GM12878 (cell line): ENCODE measurements at regions not wholly inside any gene's neighbourhood (a gene's known extent, or its start where the extent isn't known, plus 50 kb on each side); places are given as distances from the start of the nearest gene placed in this dataset.

Source experiments
- ATAC-seq: fragments of 200-7000 bp; cut with Tn5 transposase; 3 replicates; pipeline ENCODE4 v1.9.1; 2020; ENCODE audit warnings: mild to moderate bottlenecking, moderate library complexity
- BruUV-seq: library from RNA; stranded (reverse); fragments of 400-500 nt; replicated peaks from 2 replicates; lab custom pipeline; 2021; lab: Mats Ljungman, UMichigan
- CTCF ChIA-PET: fragments of 300-600 bp; sonication (Branson Sonifier 250); formaldehyde crosslinking; extraction: SDS; loops from one replicate; lab custom pipeline; 2021; ENCODE audit warnings: inconsistent platforms; lab: Yijun Ruan, JAX
- POLR2A ChIA-PET: fragments of 350-600 bp; formaldehyde crosslinking; extraction: SDS; loops from one replicate; lab custom pipeline; 2021; ENCODE audit warnings: inconsistent platforms; lab: Charles Lee
- RAD21 ChIA-PET: fragments of 300-600 bp; sonication (Branson Sonifier 250); formaldehyde crosslinking; loops from one replicate; lab custom pipeline; 2023; ENCODE audit warnings: antibody characterized with exemption; ENCODE audit not compliant: unreplicated experiment; lab: Charles Lee
- SMC1A ChIA-PET: fragments of 300-600 bp; sonication (Branson Sonifier 250); formaldehyde crosslinking; loops from one replicate; lab custom pipeline; 2023; ENCODE audit not compliant: unreplicated experiment, uncharacterized antibody; lab: Charles Lee
- DNase-seq: peaks from one replicate; pipeline ENCODE4 v3.0.0-alpha.2; 2011; ENCODE audit warnings: low read depth, low spot score
- FAIRE-seq: peaks from 3 replicates; lab custom pipeline; 2011; peaks lifted over from hg19 to GRCh38; lab: Jason Lieb, UNC
- H2AFZ ChIP-seq: 2 replicates; pipeline ENCODE4 v1.6.0; 2011; ENCODE audit warnings: low read depth, low read length, control low read depth; ENCODE audit not compliant: control insufficient read depth
- H3K27ac ChIP-seq: 2 replicates; pipeline ENCODE4 v1.5.1; 2011; ENCODE audit warnings: control low read depth; ENCODE audit not compliant: control insufficient read depth, insufficient read depth
- H3K27me3 ChIP-seq, 2 experiments: replicated peaks in 1 of 2; 2 replicates each; pipeline versions ENCODE4 v1.6.0 to v1.6.1; 2011; ENCODE audit warnings: low read length in 1 of 2; ENCODE audit not compliant: control insufficient read depth in 2 of 2, insufficient read depth in 2 of 2
- H3K36me3 ChIP-seq, 2 experiments: 2 replicates each; pipeline ENCODE4 v1.5.1; 2011; ENCODE audit warnings: low read length in 1 of 2; ENCODE audit not compliant: control insufficient read depth in 2 of 2, insufficient read depth in 2 of 2
- H3K4me1 ChIP-seq: 2 replicates; pipeline ENCODE4 v1.6.1; 2011; ENCODE audit warnings: mild to moderate bottlenecking, low read length, moderate library complexity, mixed read lengths; ENCODE audit not compliant: control insufficient read depth, insufficient read depth
- H3K4me2 ChIP-seq: 2 replicates; pipeline ENCODE4 v1.6.0; 2011; ENCODE audit warnings: control low read depth; ENCODE audit not compliant: control insufficient read depth, insufficient read depth
- H3K4me3 ChIP-seq: fragments of 200-600 bp; sonication (generic); 2 replicates; pipeline ENCODE4 v1.5.1; 2016
- H3K79me2 ChIP-seq: 2 replicates; pipeline ENCODE4 v1.6.0; 2011; ENCODE audit warnings: low read length; ENCODE audit not compliant: control insufficient read depth, insufficient read depth
- H3K9ac ChIP-seq: 2 replicates; pipeline ENCODE4 v1.8.0; 2011; ENCODE audit warnings: low read length, control low read depth, mixed read lengths; ENCODE audit not compliant: control insufficient read depth, insufficient read depth
- H3K9me3 ChIP-seq: replicated peaks from 3 replicates; pipeline ENCODE4 v1.5.1; 2011; ENCODE audit warnings: mild to moderate bottlenecking, low read length; ENCODE audit not compliant: control insufficient read depth, insufficient read depth
- H4K20me1 ChIP-seq: 2 replicates; pipeline ENCODE4 v1.6.0; 2011; ENCODE audit not compliant: control insufficient read depth, insufficient read depth
- BRCA1 ChIP-seq: IDR thresholded peaks from 2 replicates; pipeline ENCODE4 v1.6.1; 2011; ENCODE audit warnings: low read depth, low read length, improper control_type of control experiment
- ELK1 ChIP-seq: IDR thresholded peaks from 2 replicates; pipeline ENCODE4 v1.6.1; 2012; ENCODE audit warnings: low read depth, low read length, improper control_type of control experiment
- ETV6 ChIP-seq, 2 experiments: fragments of 450-650 bp in 1 of 2; IDR thresholded peaks in 1 of 2; conservative IDR thresholded peaks in 1 of 2; 2 replicates each; pipeline ENCODE4 v1.6.1; 2014; ENCODE audit warnings: antibody characterized with exemption in 1 of 2, borderline replicate concordance in 1 of 2, low read depth in 1 of 2, mild to moderate bottlenecking in 1 of 2, moderate library complexity in 1 of 2
- GATAD2B ChIP-seq: fragments of 450-650 bp; conservative IDR thresholded peaks from 2 replicates; pipeline ENCODE4 v1.6.1; 2017; ENCODE audit warnings: low read depth, mild to moderate bottlenecking, moderate library complexity
- HDAC6 ChIP-seq: fragments of 200-600 bp; sonication (generic); IDR thresholded peaks from one replicate; pipeline ENCODE4 v1.8.0; 2017; ENCODE audit warnings: antibody characterized with exemption; ENCODE audit not compliant: unreplicated experiment
- IRF5 ChIP-seq: fragments of 450-650 bp; IDR thresholded peaks from 2 replicates; pipeline ENCODE4 v1.6.1; 2017; ENCODE audit warnings: borderline replicate concordance
- KLF5 ChIP-seq: fragments of 450-650 bp; IDR thresholded peaks from 2 replicates; pipeline ENCODE4 v1.6.1; 2014; ENCODE audit warnings: mild to moderate bottlenecking; ENCODE audit not compliant: partially characterized antibody
- MEF2A ChIP-seq: IDR thresholded peaks from 2 replicates; pipeline ENCODE4 v1.6.1; 2011; ENCODE audit warnings: low read depth, mild to moderate bottlenecking, low read length, moderate library complexity; ENCODE audit not compliant: insufficient read depth
- NFYA ChIP-seq: IDR thresholded peaks from 2 replicates; pipeline ENCODE4 v1.6.1; 2011; ENCODE audit warnings: low read depth, mild to moderate bottlenecking, low read length, improper control_type of control experiment, borderline replicate concordance
- NR2C2 ChIP-seq: IDR thresholded peaks from 2 replicates; pipeline ENCODE4 v1.6.1; 2011; ENCODE audit warnings: borderline replicate concordance, low read depth; ENCODE audit not compliant: control insufficient read depth, insufficient read length
- NRF1 ChIP-seq: conservative IDR thresholded peaks from 2 replicates; pipeline ENCODE4 v1.6.1; 2011; ENCODE audit warnings: mild to moderate bottlenecking, low read depth, low read length, improper control_type of control experiment
- POLR2AphosphoS2 ChIP-seq: IDR thresholded peaks from 2 replicates; pipeline ENCODE4 v1.6.1; 2011; ENCODE audit warnings: low read depth, mild to moderate bottlenecking, low read length, improper control_type of control experiment, moderate library complexity
- POU2F2 ChIP-seq: IDR thresholded peaks from 3 replicates; pipeline ENCODE4 v1.6.1; 2011; ENCODE audit warnings: low read depth, mild to moderate bottlenecking, low read length, borderline replicate concordance
- RELA ChIP-seq: fragments of 450-650 bp; IDR thresholded peaks from 2 replicates; pipeline ENCODE4 v1.8.0; 2014; ENCODE audit warnings: borderline replicate concordance; ENCODE audit not compliant: partially characterized antibody
- RFX5 ChIP-seq: IDR thresholded peaks from 2 replicates; pipeline ENCODE4 v1.6.1; 2011; ENCODE audit warnings: low read depth, low read length, improper control_type of control experiment
- SPI1 ChIP-seq: IDR thresholded peaks from 2 replicates; pipeline ENCODE4 v1.6.1; 2011; ENCODE audit warnings: low read depth, mild to moderate bottlenecking, low read length, moderate library complexity, borderline replicate concordance; ENCODE audit not compliant: insufficient read depth
- SREBF2 ChIP-seq: IDR thresholded peaks from 2 replicates; pipeline ENCODE4 v1.6.1; 2012; ENCODE audit warnings: mild to moderate bottlenecking, low read length
- STAT1 ChIP-seq: fragments of 450-650 bp; conservative IDR thresholded peaks from 2 replicates; pipeline ENCODE4 v1.6.1; 2014; ENCODE audit warnings: antibody characterized with exemption, mild to moderate bottlenecking
- SUPT20H ChIP-seq: IDR thresholded peaks from 2 replicates; pipeline ENCODE4 v1.6.1; 2011; ENCODE audit warnings: low read depth, mild to moderate bottlenecking, low read length, moderate library complexity, borderline replicate concordance; ENCODE audit not compliant: control insufficient read depth
- ZBED1 ChIP-seq: IDR thresholded peaks from 2 replicates; pipeline ENCODE4 v1.6.1; 2016; ENCODE audit warnings: borderline replicate concordance
- ZNF24 ChIP-seq: fragments of 450-650 bp; IDR thresholded peaks from 2 replicates; pipeline ENCODE4 v1.6.1; 2017; ENCODE audit warnings: antibody characterized with exemption, mild to moderate bottlenecking
- WGBS: methylation state at CpG from one replicate; pipeline ENCODE4 v1.1.6; 2016; ENCODE audit warnings: low lambda C conversion rate; ENCODE audit not compliant: insufficient replicate concordance, insufficient coverage; ENCODE audit errors: missing lambda C conversion rate; 5-methylcytosine and 5-hydroxymethylcytosine counted together
- in situ Hi-C: fragments of 300-500 bp; cut with MboI; formaldehyde crosslinking; loops from 9 replicates; pipeline ENCODE4 v1.14.3; 2018; ENCODE audit warnings: mixed read lengths
- intact Hi-C: fragments of 100-400 bp; cut with micrococcal nuclease; formaldehyde crosslinking; loops from one replicate; pipeline ENCODE4 v1.14.2; 2022; ENCODE audit not compliant: unreplicated experiment

DNA sequence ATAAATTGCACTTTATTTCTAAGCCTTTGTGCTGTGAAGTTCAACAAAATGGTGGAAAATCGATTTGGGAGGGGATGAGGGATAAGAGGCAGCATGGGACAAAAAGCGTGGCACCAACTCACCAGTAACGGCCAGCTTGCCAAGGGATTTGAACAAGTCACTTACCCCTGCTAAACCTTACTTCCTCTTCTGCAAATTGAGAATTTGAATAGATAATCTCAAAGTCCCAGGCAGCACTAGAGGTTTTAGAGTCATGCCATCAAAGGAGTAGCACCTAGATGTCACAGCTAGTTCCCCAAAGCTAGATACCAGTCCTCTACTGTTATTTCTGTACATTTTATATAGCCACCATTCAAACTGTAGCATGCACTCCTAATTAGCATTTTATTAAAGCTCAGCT is 83.7 kb upstream of the VRK2 start (continued):
- TF ChIP-seq BRCA1 (no peak), MEF2A (no peak), SREBF2 (no peak), SPI1 (no peak), ELK1 (no peak), KLF5 (no peak)
- TF ChIP-seq, all 136 proteins: peak for 0

GRCh38 chr2:57965219-57965618 is 81.4 kb upstream of the VRK2 start:
- intact Hi-C loops = no loop called here
- ChIA-PET POLR2A (no interaction called here), SMC1A (interaction anchor here (1.4 to 1.7 kb wide), 3 partner anchors 11 to 57 kb away, joined by 4 read pairs; no protein-coding TSS in a partner anchor), RAD21 (interaction anchor here (0.9 kb wide), 1 partner anchor 15 kb away, joined by 3 read pairs; no protein-coding TSS in a partner anchor), CTCF (no interaction called here)
- Histone ChIP-seq H4K20me1 (no peaks in the 10 kb centered on the region), H3K27me3 (no peaks in the 10 kb centered on the region), H3K4me2 (no peak overlapping the region), H2AFZ (no peak overlapping the region), H3K4me3 (no peak overlapping the region), H3K4me1 (no peaks in the 10 kb centered on the region), H3K9ac (no peak overlapping the region), H3K36me3 (no peaks in the 10 kb centered on the region), H3K27ac (no peak overlapping the region), H3K79me2 (no peaks in the 10 kb centered on the region), H3K9me3 (no peaks in the 10 kb centered on the region)
- FAIRE-seq (no peak), ATAC-seq (no peak), DNase-seq (no peak)
- 91% methylated on average over 1 of the region's 1 CpG for WGBS
- in situ Hi-C loops = no loop called here
- BruUV-seq = no TSS peak
- no peak for TF ChIP-seq SUPT20H
- TF ChIP-seq NRF1 = no peak
- no peak for TF ChIP-seq POLR2AphosphoS2
- TF ChIP-seq NFYA = no peak
- no peak for TF ChIP-seq POU2F2
- no peak for TF ChIP-seq RFX5
- no peak for TF ChIP-seq STAT1
- TF ChIP-seq GATAD2B = no peak
- no peak for TF ChIP-seq IRF5
- TF ChIP-seq ZBED1 = no peak
- TF ChIP-seq ETV6 (conservative IDR thresholded peaks at IDR 0.05 in 1 of 2, IDR thresholded peaks at IDR 0.05 in 1 of 2; ENCODE audit: borderline replicate concordance in 1 of 2, low read depth in 1 of 2) = no peak
- no peak for TF ChIP-seq RELA
- no peak for TF ChIP-seq ZNF24
- TF ChIP-seq NR2C2 = no peak
- TF ChIP-seq HDAC6 = no peak
